ENCODE measurements at regions not wholly inside any gene's neighbourhood (a gene's known extent, or its start where the extent isn't known, plus 50 kb on each side); places are given as distances from the start of the nearest gene placed in this dataset.

GRCh38 chr5:123771715-123772114, 259.7 kb downstream of the CSNK1G3 start:
- H3K4me1 ChIP-seq (ENCODE audit: control insufficient read depth, insufficient read depth, low read length, unreplicated experiment), result no peaks in the 10 kb centered on the region
- H3K27ac ChIP-seq (ENCODE audit: low read depth, low read length), result no peak overlapping the region
- no peak overlapping the region for H3K4me3 ChIP-seq (ENCODE audit: low read depth, low read length)
- no peaks in the 10 kb centered on the region for H3K36me3 ChIP-seq (ENCODE audit: insufficient read depth, low read length)
- H2AFZ ChIP-seq (ENCODE audit: low read length, unreplicated experiment), result no peak overlapping the region
- no peaks in the 10 kb centered on the region for H3K79me2 ChIP-seq (ENCODE audit: control insufficient read depth, insufficient read depth, low read length, unreplicated experiment)
- H3K27me3 ChIP-seq (ENCODE audit: insufficient read depth, low read length), result no peaks in the 10 kb centered on the region

DNA sequence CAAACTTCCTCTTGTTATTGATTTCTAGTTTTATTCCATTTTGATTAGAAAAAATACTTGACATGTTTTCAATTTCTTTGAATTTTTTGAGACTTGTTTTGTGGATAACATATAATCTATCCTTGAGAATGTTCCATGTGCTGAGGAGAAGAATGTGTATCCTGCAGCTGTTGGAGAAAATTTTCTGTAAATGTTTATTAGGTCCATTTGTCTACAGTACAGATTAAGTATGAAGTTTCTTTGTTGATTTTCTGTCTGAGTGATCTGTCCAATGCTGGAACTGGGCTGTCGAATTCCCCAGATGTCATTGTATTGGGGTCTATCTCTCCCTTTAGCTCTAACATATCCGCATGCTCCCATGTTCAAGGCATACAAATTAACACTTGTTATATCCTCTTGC, 251.2 kb downstream of the CSNK1G3 start:
- Histone ChIP-seq H3K4me3 (ENCODE audit: low read depth, low read length) (no peak overlapping the region), H3K4me1 (ENCODE audit: control insufficient read depth, insufficient read depth, low read length, unreplicated experiment) (no peaks in the 10 kb centered on the region), H2AFZ (ENCODE audit: low read length, unreplicated experiment) (no peak overlapping the region)

DNA sequence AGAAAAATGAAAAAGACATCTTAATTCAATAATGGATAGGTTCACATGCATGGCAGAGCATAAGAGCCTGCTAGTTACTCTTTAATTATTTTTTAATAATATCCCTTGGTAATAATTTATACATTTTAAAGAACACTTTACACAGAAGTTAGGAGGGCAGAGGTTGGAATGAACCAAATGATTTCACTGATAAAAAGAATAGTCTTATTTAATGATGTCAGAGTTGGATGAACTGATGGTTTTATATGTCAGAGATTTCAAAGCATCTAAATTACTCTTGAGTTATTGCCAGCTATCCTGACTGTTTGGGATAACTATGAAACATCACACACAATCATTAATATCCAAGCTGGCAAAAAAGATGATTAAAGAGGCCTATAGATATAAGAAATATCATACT, 244.8 kb downstream of the CSNK1G3 start:
- H2AFZ ChIP-seq (ENCODE audit: low read length, unreplicated experiment), result no peak overlapping the region
- H3K4me3 ChIP-seq (ENCODE audit: low read depth, low read length), result no peak overlapping the region
- H3K4me1 ChIP-seq (ENCODE audit: control insufficient read depth, insufficient read depth, low read length, unreplicated experiment), result peaks cover 37% of the 10 kb centered on the region
- no peaks in the 10 kb centered on the region for H3K27me3 ChIP-seq (ENCODE audit: insufficient read depth, low read length)
- H3K79me2 ChIP-seq (ENCODE audit: control insufficient read depth, insufficient read depth, low read length, unreplicated experiment), result no peaks in the 10 kb centered on the region
- no peak overlapping the region for H3K27ac ChIP-seq (ENCODE audit: low read depth, low read length)
- no peaks in the 10 kb centered on the region for H3K36me3 ChIP-seq (ENCODE audit: insufficient read depth, low read length)

More for the DNA sequence above, 251.2 kb downstream of the CSNK1G3 start:
- Histone ChIP-seq H3K27me3 (ENCODE audit: insufficient read depth, low read length) (no peaks in the 10 kb centered on the region), H3K27ac (ENCODE audit: low read depth, low read length) (no peak overlapping the region), H3K79me2 (ENCODE audit: control insufficient read depth, insufficient read depth, low read length, unreplicated experiment) (no peaks in the 10 kb centered on the region), H3K36me3 (ENCODE audit: insufficient read depth, low read length) (no peaks in the 10 kb centered on the region)

- Histone ChIP-seq H3K79me2 (ENCODE audit: control insufficient read depth, insufficient read depth, low read length, unreplicated experiment) (no peaks in the 10 kb centered on the region), H3K27ac (ENCODE audit: low read depth, low read length) (peak overlapping the region; percentile 65), H3K27me3 (ENCODE audit: insufficient read depth, low read length) (no peaks in the 10 kb centered on the region), H3K36me3 (ENCODE audit: insufficient read depth, low read length) (no peaks in the 10 kb centered on the region), H3K4me3 (ENCODE audit: low read depth, low read length) (peak overlapping the region; percentile 43; the same call in 1 of the 2 replicates), H3K4me1 (ENCODE audit: control insufficient read depth, insufficient read depth, low read length, unreplicated experiment) (peaks cover 37% of the 10 kb centered on the region), H2AFZ (ENCODE audit: low read length, unreplicated experiment) (peak overlapping the region; percentile 55)
Measured at GRCh38 chr5:123756318-123756665, 244.3 kb downstream of the CSNK1G3 start.

DNA sequence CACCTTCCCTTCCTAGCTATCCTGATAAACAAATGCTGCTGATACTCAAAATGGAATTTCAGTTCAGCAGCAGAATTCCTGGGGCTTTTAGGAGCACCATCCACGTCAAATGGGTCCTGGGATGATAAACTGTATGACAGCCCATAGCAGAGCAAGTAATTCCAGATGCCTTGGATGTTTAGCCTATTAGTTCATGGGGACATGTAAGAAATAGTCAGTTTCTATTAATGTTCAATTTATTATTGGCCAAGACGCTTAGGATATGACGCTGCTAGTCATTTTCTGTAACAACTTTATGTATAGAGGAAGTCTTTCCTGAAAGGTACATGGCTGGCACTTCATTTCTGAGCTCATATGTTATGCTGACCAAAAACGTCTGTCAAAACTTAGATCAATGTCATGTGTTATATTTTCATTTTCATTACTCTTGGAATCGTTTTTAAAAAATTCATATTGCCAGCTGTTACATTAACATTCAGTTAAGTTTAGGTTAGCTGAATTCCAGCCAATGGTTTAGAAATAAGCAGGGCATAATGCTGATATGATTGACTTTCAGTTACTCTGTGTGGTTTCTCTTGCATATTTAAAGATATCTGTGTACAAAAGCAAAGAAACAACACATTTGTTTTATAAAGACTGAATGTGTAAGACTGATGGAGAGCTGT, 243.8 kb downstream of the CSNK1G3 start:
- peak overlapping the region; percentile 43 for H3K4me3 ChIP-seq (ENCODE audit: low read depth, low read length)
- H3K4me1 ChIP-seq (ENCODE audit: control insufficient read depth, insufficient read depth, low read length, unreplicated experiment), result peaks cover 37% of the 10 kb centered on the region
- peak overlapping the region; percentile 55 for H2AFZ ChIP-seq (ENCODE audit: low read length, unreplicated experiment)
- H3K79me2 ChIP-seq (ENCODE audit: control insufficient read depth, insufficient read depth, low read length, unreplicated experiment), result no peaks in the 10 kb centered on the region
- H3K27me3 ChIP-seq (ENCODE audit: insufficient read depth, low read length), result no peaks in the 10 kb centered on the region
- peak overlapping the region; percentile 65 for H3K27ac ChIP-seq (ENCODE audit: low read depth, low read length)
- no peaks in the 10 kb centered on the region for H3K36me3 ChIP-seq (ENCODE audit: insufficient read depth, low read length)

DNA sequence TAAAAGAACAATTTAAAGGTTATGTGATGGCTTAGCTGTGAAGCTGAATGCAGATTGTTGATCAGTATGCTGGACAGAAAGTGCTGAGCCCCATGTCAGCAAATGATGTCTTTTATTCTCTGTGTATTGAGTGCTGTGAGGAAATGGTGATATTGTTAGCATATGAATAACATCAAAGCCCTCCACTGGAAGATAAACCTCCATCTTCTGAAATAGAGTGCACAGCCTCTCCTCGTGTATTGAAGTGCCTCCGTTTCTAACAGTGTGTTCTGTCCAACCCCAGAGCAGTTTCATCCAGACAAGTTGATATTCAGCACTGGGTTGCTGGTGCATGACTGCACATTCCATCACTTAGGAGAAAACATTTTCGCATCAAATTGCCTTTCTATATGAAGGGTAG, 242.9 kb downstream of the CSNK1G3 start:
- Histone ChIP-seq H3K4me3 (ENCODE audit: low read depth, low read length) (no peak overlapping the region), H2AFZ (ENCODE audit: low read length, unreplicated experiment) (peak overlapping the region; percentile 75), H3K79me2 (ENCODE audit: control insufficient read depth, insufficient read depth, low read length, unreplicated experiment) (no peaks in the 10 kb centered on the region), H3K4me1 (ENCODE audit: control insufficient read depth, insufficient read depth, low read length, unreplicated experiment) (peaks cover 37% of the 10 kb centered on the region), H3K36me3 (ENCODE audit: insufficient read depth, low read length) (no peaks in the 10 kb centered on the region), H3K27ac (ENCODE audit: low read depth, low read length) (peak overlapping the region; percentile 41), H3K27me3 (ENCODE audit: insufficient read depth, low read length) (no peaks in the 10 kb centered on the region)

- Histone ChIP-seq H2AFZ (ENCODE audit: low read length, unreplicated experiment) (peak overlapping the region; percentile 75), H3K27me3 (ENCODE audit: insufficient read depth, low read length) (no peaks in the 10 kb centered on the region), H3K4me1 (ENCODE audit: control insufficient read depth, insufficient read depth, low read length, unreplicated experiment) (peaks cover 37% of the 10 kb centered on the region), H3K36me3 (ENCODE audit: insufficient read depth, low read length) (no peaks in the 10 kb centered on the region), H3K79me2 (ENCODE audit: control insufficient read depth, insufficient read depth, low read length, unreplicated experiment) (no peaks in the 10 kb centered on the region), H3K27ac (ENCODE audit: low read depth, low read length) (peak overlapping the region; percentile 41), H3K4me3 (ENCODE audit: low read depth, low read length) (no peak overlapping the region)
Measured at GRCh38 chr5:123753937-123754891, 242.2 kb downstream of the CSNK1G3 start.

GRCh38 chr5:123753180-123753936, 241.4 kb downstream of the CSNK1G3 start:
- no peak overlapping the region for H2AFZ ChIP-seq (ENCODE audit: low read length, unreplicated experiment)
- no peaks in the 10 kb centered on the region for H3K27me3 ChIP-seq (ENCODE audit: insufficient read depth, low read length)
- H3K79me2 ChIP-seq (ENCODE audit: control insufficient read depth, insufficient read depth, low read length, unreplicated experiment), result no peaks in the 10 kb centered on the region
- no peaks in the 10 kb centered on the region for H3K36me3 ChIP-seq (ENCODE audit: insufficient read depth, low read length)
- H3K4me1 ChIP-seq (ENCODE audit: control insufficient read depth, insufficient read depth, low read length, unreplicated experiment), result peaks cover 37% of the 10 kb centered on the region
- H3K27ac ChIP-seq (ENCODE audit: low read depth, low read length), result peak overlapping the region; percentile 67
- no peak overlapping the region for H3K4me3 ChIP-seq (ENCODE audit: low read depth, low read length)

GRCh38 chr5:123752552-123753179, 240.7 kb downstream of the CSNK1G3 start:
- peak overlapping the region; percentile 57 for H2AFZ ChIP-seq (ENCODE audit: low read length, unreplicated experiment)

DNA sequence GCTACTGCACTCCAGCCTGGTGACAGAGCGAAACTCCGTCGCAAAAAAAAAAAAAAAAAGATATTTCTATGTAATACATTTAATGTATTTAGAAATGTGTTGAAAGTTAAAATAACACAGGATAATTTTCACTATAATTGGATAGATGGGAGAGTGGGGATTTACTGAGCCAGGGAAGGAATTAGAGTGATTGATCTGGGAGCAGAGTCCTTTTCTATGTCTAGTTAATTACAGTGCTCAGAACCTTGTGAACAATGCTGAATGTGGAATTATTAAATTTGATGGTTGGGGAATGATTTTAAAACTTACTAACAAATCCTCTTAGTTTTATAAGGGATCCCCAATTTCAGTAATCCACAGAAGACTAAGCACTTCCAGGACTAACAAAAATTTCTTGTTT, 239.7 kb downstream of the CSNK1G3 start:
- no peak overlapping the region for H3K27ac ChIP-seq (ENCODE audit: low read depth, low read length)
- H3K79me2 ChIP-seq (ENCODE audit: control insufficient read depth, insufficient read depth, low read length, unreplicated experiment), result no peaks in the 10 kb centered on the region
- H3K36me3 ChIP-seq (ENCODE audit: insufficient read depth, low read length), result no peaks in the 10 kb centered on the region

More at GRCh38 chr5:123752552-123753179, 240.7 kb downstream of the CSNK1G3 start:
- H3K27ac ChIP-seq (ENCODE audit: low read depth, low read length), result peak overlapping the region; percentile 67
- H3K4me1 ChIP-seq (ENCODE audit: control insufficient read depth, insufficient read depth, low read length, unreplicated experiment), result peaks cover 37% of the 10 kb centered on the region
- H3K36me3 ChIP-seq (ENCODE audit: insufficient read depth, low read length), result no peaks in the 10 kb centered on the region
- H3K79me2 ChIP-seq (ENCODE audit: control insufficient read depth, insufficient read depth, low read length, unreplicated experiment), result no peaks in the 10 kb centered on the region
- H3K27me3 ChIP-seq (ENCODE audit: insufficient read depth, low read length), result no peaks in the 10 kb centered on the region
- H3K4me3 ChIP-seq (ENCODE audit: low read depth, low read length), result no peak overlapping the region

More for the DNA sequence above, 239.7 kb downstream of the CSNK1G3 start:
- H3K4me3 ChIP-seq (ENCODE audit: low read depth, low read length), result no peak overlapping the region
- peaks cover 37% of the 10 kb centered on the region for H3K4me1 ChIP-seq (ENCODE audit: control insufficient read depth, insufficient read depth, low read length, unreplicated experiment)
- H3K27me3 ChIP-seq (ENCODE audit: insufficient read depth, low read length), result no peaks in the 10 kb centered on the region
- H2AFZ ChIP-seq (ENCODE audit: low read length, unreplicated experiment), result no peak overlapping the region

Measured in ACC112 (cell line).